ENCODE measurements at regions not wholly inside any gene's neighbourhood (a gene's known extent, or its start where the extent isn't known, plus 50 kb on each side); places are given as distances from the start of the nearest gene placed in this dataset.
"Not testable (repeated sequence)": the region's sequence is repeated elsewhere in the genome, so short reads cannot be mapped to it uniquely, and the experiment has no call there.

GRCh38 chr3:17882981-17883380 lies 140.6 kb upstream of the TBC1D5 start:
- no peak for DNase-seq

GRCh38 chr3:17877299-17877698 lies 134.9 kb upstream of the TBC1D5 start:
- no peak for DNase-seq

GRCh38 chr3:17874636-17875035 lies 132.2 kb upstream of the TBC1D5 start:
- peak; percentile 63 to 71 for DNase-seq

GRCh38 chr3:17872457-17872856 lies 130.0 kb upstream of the TBC1D5 start:
- DNase-seq: no peak

- no peak for DNase-seq
These were observed 123.2 kb upstream of the TBC1D5 start for GRCh38 chr3:17865631-17866030.

- DNase-seq: no peak
These were observed 119.0 kb upstream of the TBC1D5 start for GRCh38 chr3:17861476-17861875.

GRCh38 chr3:17860840-17861471 lies 118.5 kb upstream of the TBC1D5 start:
- not testable (repeated sequence) for DNase-seq

- no peak for DNase-seq
These were observed 109.8 kb upstream of the TBC1D5 start for GRCh38 chr3:17852217-17852616.

- DNase-seq: peak; percentile 33 to 54
These were observed 108.0 kb upstream of the TBC1D5 start for GRCh38 chr3:17850448-17850847.

GRCh38 chr3:17848102-17848501 lies 105.7 kb upstream of the TBC1D5 start:
- DNase-seq: no peak

- no peak for DNase-seq
These were observed 104.7 kb upstream of the TBC1D5 start for GRCh38 chr3:17847156-17847555.

GRCh38 chr3:17846466-17846865 lies 104.0 kb upstream of the TBC1D5 start:
- no peak for DNase-seq

GRCh38 chr3:17845026-17845812 lies 102.8 kb upstream of the TBC1D5 start:
- DNase-seq: peak; percentile 11 to 15

GRCh38 chr3:17844236-17844635 lies 101.8 kb upstream of the TBC1D5 start:
- DNase-seq: peak; percentile 22 to 52

GRCh38 chr3:17841190-17841828 lies 98.9 kb upstream of the TBC1D5 start:
- peak; percentile 66 to 71 for DNase-seq

GRCh38 chr3:17840651-17841050 lies 98.2 kb upstream of the TBC1D5 start:
- DNase-seq: no peak

GRCh38 chr3:17840126-17840525 lies 97.7 kb upstream of the TBC1D5 start:
- peak; percentile 4 to 24 for DNase-seq

GRCh38 chr3:17836919-17837318 lies 94.5 kb upstream of the TBC1D5 start:
- no peak for DNase-seq

- no peak for DNase-seq
These were observed 93.7 kb upstream of the TBC1D5 start for GRCh38 chr3:17836092-17836491.

GRCh38 chr3:17833786-17834559 lies 91.5 kb upstream of the TBC1D5 start:
- DNase-seq: no peak

GRCh38 chr3:17832016-17832415 lies 89.6 kb upstream of the TBC1D5 start:
- DNase-seq: peak; percentile 54 to 59

- DNase-seq: peak in 1 of 2 donors; percentile 73
These were observed 88.9 kb upstream of the TBC1D5 start for GRCh38 chr3:17831366-17831765.

- no peak for DNase-seq
These were observed 88.4 kb upstream of the TBC1D5 start for GRCh38 chr3:17830788-17831187.

Data from inflammatory macrophage (primary cell).